HG03521 (cell line): ENCODE measurements at regions not wholly inside any gene's neighbourhood (a gene's known extent, or its start where the extent isn't known, plus 50 kb on each side); places are given as distances from the start of the nearest gene placed in this dataset.

Experiments
- ATAC-seq: cut with Tn5 transposase; IDR thresholded peaks from one replicate; pipeline ENCODE4 v1.9.1; 2021; ENCODE audit warnings: mild to moderate bottlenecking, moderate library complexity; ENCODE audit not compliant: unreplicated experiment

GRCh38 chr10:71137701-71138100 lies 74.7 kb upstream of the UNC5B start:
- ATAC-seq = no peak

- no peak for ATAC-seq
These were observed 74.1 kb upstream of the UNC5B start for GRCh38 chr10:71138166-71138830.

DNA sequence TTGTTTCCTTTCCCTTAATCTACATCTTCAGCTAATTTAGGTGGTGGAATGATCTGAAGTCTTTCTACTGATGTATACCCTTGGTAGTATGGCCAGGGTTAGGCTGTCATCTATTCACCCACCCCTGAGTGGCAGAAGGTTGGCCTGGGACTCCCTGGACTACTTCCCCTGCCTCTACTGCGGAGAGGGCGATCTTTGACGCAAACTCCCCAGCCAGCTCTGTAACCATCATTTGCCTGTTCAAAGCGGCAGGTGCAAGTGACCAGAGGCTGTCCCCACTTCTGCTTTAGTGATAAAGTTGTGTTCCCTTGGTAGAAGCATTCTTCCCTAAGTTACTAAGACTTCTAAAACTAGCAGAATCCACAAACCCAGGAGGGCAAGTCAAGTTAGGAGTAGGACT lies 70.8 kb upstream of the UNC5B start:
- ATAC-seq = no peak

- no peak for ATAC-seq
These were observed 69.2 kb upstream of the UNC5B start for GRCh38 chr10:71143170-71143569.

DNA sequence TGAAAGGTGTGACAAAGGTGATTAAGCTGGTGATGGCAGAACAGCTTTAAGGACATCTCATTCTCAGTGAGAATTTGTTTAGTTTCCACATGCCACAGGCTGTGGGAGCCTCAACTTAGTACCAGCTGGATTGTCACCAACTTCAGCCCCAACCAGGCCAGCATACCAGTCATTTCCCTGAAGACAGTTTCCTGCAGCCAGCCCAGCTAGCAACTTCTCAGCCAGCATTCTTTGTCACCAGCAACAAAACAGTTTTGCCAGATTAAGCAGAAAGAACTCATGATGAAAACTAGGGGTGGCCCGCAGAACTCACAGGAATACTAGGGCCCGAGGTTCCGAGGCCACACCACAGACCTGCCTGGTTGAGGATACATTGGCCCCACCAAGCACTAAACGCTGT lies 68.8 kb upstream of the UNC5B start:
- no peak for ATAC-seq

DNA sequence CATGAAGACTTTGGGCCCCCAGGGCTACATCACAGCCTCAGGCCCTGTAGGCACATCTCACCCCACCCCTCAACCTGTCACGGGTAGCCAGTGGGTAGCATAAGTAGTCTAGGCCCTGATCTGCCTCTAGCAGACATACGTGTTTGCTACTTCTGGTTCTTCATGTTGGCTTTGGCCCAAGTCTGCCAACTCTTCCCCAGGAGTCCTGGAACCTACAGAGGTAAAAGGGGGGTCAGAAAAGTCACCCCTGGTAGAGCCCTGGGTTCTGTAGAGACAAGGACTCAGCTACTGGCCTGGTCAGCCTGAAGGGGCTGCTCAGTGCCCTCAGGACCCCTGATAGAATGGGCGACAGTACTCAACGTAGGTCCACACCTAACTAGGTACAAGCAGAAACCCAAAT lies 67.5 kb upstream of the UNC5B start:
- no peak for ATAC-seq

GRCh38 chr10:71145352-71145945 lies 66.9 kb upstream of the UNC5B start:
- no peak for ATAC-seq

DNA sequence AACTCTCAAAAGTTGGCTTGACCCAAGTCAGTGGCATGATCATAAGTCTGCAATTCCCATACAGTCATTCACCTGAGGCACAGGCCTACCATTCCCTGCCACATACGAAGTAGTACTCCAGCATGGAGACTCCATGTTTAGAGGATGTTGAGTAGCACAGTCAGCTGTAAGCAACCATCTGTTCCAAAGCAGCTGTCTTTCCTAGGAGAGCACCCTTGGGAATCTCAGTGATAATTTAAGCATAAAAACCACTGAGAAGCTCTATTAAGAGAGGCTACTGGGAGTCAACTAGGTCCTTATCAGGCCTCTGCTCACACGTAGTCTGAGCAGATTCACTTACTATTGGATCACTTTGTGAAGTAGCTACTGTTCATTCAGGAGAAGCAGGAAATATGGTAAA lies 61.6 kb upstream of the UNC5B start:
- ATAC-seq = no peak

DNA sequence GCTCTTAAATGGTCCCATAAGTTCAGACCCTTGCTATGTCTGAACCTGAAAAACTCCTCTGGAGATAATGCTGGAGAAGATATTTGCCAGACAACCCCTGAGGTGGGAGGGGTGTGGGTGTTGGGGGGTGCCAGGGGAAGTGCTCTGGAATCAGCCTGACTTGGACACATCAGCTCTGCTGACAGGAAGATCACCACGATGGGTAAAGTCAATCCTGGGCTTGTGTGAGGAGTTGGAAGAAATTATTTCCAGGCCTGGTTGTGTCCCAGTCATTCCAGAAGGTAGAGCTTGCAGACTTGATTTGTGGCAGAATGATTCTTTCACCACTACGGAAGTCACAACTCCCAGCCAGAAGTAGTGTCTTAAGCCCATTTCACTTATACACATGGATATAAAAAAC lies 60.3 kb upstream of the UNC5B start:
- no peak for ATAC-seq

DNA sequence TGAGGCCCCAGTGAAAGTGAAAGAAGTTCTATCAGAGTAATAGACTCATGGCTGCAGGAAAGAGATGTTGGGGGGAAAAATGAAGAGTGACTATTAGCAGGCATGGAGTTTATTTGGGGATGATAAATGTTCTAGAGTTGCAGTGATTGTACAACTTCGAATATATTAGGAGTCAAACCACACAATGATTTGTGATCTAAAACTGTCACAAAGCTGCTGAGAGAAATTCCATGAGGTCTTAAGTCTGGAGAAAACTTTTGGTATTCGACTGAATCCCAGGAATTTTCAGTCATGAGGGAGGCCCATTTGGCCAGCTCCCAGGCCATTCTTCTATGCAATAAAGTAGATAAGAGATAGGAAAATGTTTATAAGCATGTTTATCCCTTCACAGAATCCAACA lies 55.9 kb upstream of the UNC5B start:
- ATAC-seq = no peak

DNA sequence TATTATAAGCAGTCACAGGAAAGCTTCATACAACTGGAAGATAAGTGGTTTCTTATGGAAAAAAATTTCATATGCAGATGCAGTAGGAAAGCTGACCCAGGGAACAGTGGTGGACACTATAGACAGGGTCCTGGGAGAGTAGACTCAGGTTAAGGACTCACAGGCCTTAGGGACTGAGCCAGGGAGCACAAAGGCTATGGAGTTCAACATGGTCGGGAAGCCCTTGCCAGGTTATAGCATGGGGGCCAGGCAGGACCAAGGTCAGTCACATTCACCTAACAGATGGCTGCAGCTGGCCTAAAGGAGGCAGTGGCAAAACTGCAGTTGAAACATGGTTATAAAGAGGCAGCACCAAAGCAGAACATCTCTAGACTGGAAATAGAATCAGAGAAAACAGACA lies 54.9 kb upstream of the UNC5B start:
- ATAC-seq = no peak

DNA sequence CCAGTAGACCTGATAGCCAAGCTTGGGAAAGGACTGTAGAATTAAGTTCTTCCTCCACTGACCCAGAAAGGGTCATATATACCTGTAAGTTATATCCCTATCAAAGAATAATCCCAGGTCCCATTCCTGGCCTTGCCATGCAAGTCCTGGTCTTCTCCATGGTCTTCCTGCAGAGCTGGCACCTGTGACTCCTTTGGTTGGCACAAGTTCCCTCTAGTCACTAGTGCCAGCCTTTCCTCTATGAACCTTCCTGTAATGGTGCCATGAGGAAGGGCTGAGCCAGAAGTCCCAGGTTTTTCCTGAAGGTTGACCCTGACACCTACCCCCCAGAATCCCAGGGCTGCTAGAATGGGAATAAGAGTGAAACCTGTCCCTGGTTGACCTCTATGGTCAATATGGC lies 54.1 kb upstream of the UNC5B start:
- ATAC-seq = no peak

DNA sequence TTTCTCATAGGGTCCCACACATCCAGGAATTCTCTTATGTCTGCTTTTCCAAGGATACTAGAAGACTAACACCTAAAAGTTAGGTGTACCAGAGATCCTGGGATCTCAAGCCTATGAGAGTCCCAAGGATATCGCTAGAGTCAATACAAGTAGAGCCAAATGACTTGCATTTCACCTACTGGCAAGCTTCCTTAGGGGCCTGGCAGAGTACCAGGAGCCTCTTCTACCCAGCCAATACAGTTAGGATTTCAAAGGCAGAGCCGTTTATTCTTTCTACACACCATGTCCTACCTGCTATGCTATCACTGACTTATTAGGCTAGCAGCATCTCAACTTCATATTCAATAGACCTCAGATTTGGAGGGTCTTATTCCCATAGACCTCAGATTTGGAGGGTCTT lies 53.5 kb upstream of the UNC5B start:
- no peak for ATAC-seq

DNA sequence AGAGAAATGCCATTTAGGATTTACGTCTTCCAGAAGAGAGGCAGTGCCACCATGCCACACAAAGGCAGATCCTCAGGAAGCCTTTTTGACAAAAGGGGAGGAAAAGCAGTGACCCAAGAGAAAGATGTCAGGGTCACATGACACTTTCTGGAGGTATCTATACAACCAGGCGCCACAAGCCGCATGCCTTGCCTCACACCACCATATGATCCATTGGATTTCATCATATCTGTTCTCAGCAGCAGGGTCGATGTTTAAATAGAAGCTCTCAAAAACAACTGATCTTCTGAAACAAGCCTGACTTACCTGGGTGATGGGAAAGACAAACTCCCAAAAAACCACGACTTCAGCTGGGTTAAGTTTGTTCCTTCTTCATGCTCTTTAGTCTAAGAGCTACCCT lies 52.5 kb upstream of the UNC5B start:
- no peak for ATAC-seq

GRCh38 chr10:71161425-71161824 lies 50.9 kb upstream of the UNC5B start:
- no peak for ATAC-seq
